Smooth muscle cell (in vitro differentiated cells): ENCODE measurements at regions not wholly inside any gene's neighbourhood (a gene's known extent, or its start where the extent isn't known, plus 50 kb on each side); places are given as distances from the start of the nearest gene placed in this dataset.

Experiments
- DNase-seq: peaks from one replicate; lab custom pipeline; 2025; ENCODE audit not compliant: unreplicated experiment; lab: John Stamatoyannopoulos, UW
- H2AFZ ChIP-seq: fragments of 200-600 bp; sonication (generic); 2 replicates; pipeline ENCODE4 v1.6.0; 2016; ENCODE audit warnings: antibody characterized with exemption, low read depth, mild to moderate bottlenecking
- H3F3A ChIP-seq: fragments of 200-600 bp; sonication (generic); 2 replicates; pipeline ENCODE4 v1.6.0; 2017; ENCODE audit warnings: antibody characterized with exemption, low read depth
- H3K27ac ChIP-seq: fragments of 200-600 bp; sonication (generic); 2 replicates; pipeline ENCODE4 v1.5.1; 2016; ENCODE audit warnings: low read depth, mild to moderate bottlenecking
- H3K27me3 ChIP-seq: fragments of 200-600 bp; sonication (generic); 2 replicates; pipeline ENCODE4 v1.6.1; 2016; ENCODE audit warnings: low read depth, mild to moderate bottlenecking
- H3K36me3 ChIP-seq: fragments of 200-600 bp; sonication (generic); 2 replicates; pipeline ENCODE4 v1.5.1; 2016; ENCODE audit warnings: low read depth
- H3K4me1 ChIP-seq: fragments of 200-600 bp; sonication (generic); 2 replicates; pipeline ENCODE4 v1.5.1; 2016; ENCODE audit warnings: low read depth
- H3K4me2 ChIP-seq: fragments of 200-600 bp; sonication (generic); 2 replicates; pipeline ENCODE4 v1.6.0; 2016; ENCODE audit warnings: mild to moderate bottlenecking
- H3K4me3 ChIP-seq: fragments of 200-600 bp; sonication (generic); 2 replicates; pipeline ENCODE4 v1.5.1; 2016; ENCODE audit warnings: mild to moderate bottlenecking
- H3K79me2 ChIP-seq: fragments of 200-600 bp; sonication (generic); 2 replicates; pipeline ENCODE4 v1.6.0; 2016; ENCODE audit warnings: low read depth, mild to moderate bottlenecking
- H3K9ac ChIP-seq: fragments of 200-600 bp; sonication (generic); 2 replicates; pipeline ENCODE4 v1.6.0; 2016; ENCODE audit warnings: low read depth
- H3K9me3 ChIP-seq: fragments of 200-600 bp; sonication (generic); replicated peaks from 2 replicates; pipeline ENCODE4 v1.5.1; 2016; ENCODE audit warnings: low read depth
- H4K20me1 ChIP-seq: fragments of 200-600 bp; sonication (generic); 2 replicates; pipeline ENCODE4 v1.6.0; 2016; ENCODE audit warnings: low read depth
- CTCF ChIP-seq: fragments of 200-600 bp; sonication (generic); IDR thresholded peaks from 2 replicates; pipeline ENCODE4 v1.5.1; 2017; ENCODE audit warnings: borderline replicate concordance, mild to moderate bottlenecking, antibody characterized with exemption; ENCODE audit not compliant: insufficient read depth, poor library complexity, severe bottlenecking
- WGBS: methylation state at CpG from one replicate; pipeline ENCODE4 v1.1.7; 2016; ENCODE audit warnings: low lambda C conversion rate; 5-methylcytosine and 5-hydroxymethylcytosine counted together

- no peak overlapping the region for H3K9ac ChIP-seq
- 87% methylated on average over 3 of the region's 3 CpGs for WGBS
- H3K9me3 ChIP-seq, result peaks cover 4% of the 10 kb centered on the region
- H3K4me3 ChIP-seq, result no peak overlapping the region
- no peak overlapping the region for H3K4me2 ChIP-seq
- no peaks in the 10 kb centered on the region for H3K79me2 ChIP-seq
- no peak overlapping the region for H3K27ac ChIP-seq
- H2AFZ ChIP-seq, result no peak overlapping the region
- no peaks in the 10 kb centered on the region for H3K36me3 ChIP-seq
- H3F3A ChIP-seq, result no peaks in the 10 kb centered on the region
- no peak for DNase-seq
- TF ChIP-seq CTCF, result no peak
- H3K4me1 ChIP-seq, result no peaks in the 10 kb centered on the region
- no peaks in the 10 kb centered on the region for H4K20me1 ChIP-seq
- H3K27me3 ChIP-seq, result no peaks in the 10 kb centered on the region
Observed at GRCh38 chr4:155478336-155478835, 101.6 kb upstream of the MAP9 start.

GRCh38 chr4:155474758-155475157 is 98.0 kb upstream of the MAP9 start:
- H3K27ac ChIP-seq, result no peak overlapping the region
- H3K27me3 ChIP-seq, result no peaks in the 10 kb centered on the region
- H3F3A ChIP-seq, result no peaks in the 10 kb centered on the region
- no peaks in the 10 kb centered on the region for H4K20me1 ChIP-seq
- no peaks in the 10 kb centered on the region for H3K36me3 ChIP-seq
- no peak for TF ChIP-seq CTCF
- no peak overlapping the region for H2AFZ ChIP-seq
- H3K4me1 ChIP-seq, result no peaks in the 10 kb centered on the region
- WGBS, result 94% methylated on average over 5 of the region's 5 CpGs
- peaks cover 4% of the 10 kb centered on the region for H3K9me3 ChIP-seq
- H3K9ac ChIP-seq, result no peak overlapping the region
- no peak overlapping the region for H3K4me2 ChIP-seq
- H3K4me3 ChIP-seq, result no peak overlapping the region
- H3K79me2 ChIP-seq, result no peaks in the 10 kb centered on the region
- DNase-seq, result no peak

- Histone ChIP-seq H3K27me3 (no peaks in the 10 kb centered on the region), H2AFZ (no peak overlapping the region), H3F3A (no peaks in the 10 kb centered on the region), H3K27ac (no peak overlapping the region), H3K4me2 (no peak overlapping the region), H3K4me3 (no peak overlapping the region), H3K36me3 (no peaks in the 10 kb centered on the region), H4K20me1 (no peaks in the 10 kb centered on the region), H3K79me2 (no peaks in the 10 kb centered on the region), H3K4me1 (no peaks in the 10 kb centered on the region), H3K9ac (no peak overlapping the region), H3K9me3 (peaks cover 4% of the 10 kb centered on the region)
- DNase-seq, result no peak
- WGBS, result 82% methylated on average over 3 of the region's 3 CpGs
- TF ChIP-seq CTCF, result no peak
Observed at GRCh38 chr4:155473420-155474095, 96.8 kb upstream of the MAP9 start.

GRCh38 chr4:155468282-155468681 is 91.5 kb upstream of the MAP9 start:
- no peaks in the 10 kb centered on the region for H3K4me1 ChIP-seq
- H4K20me1 ChIP-seq, result no peaks in the 10 kb centered on the region
- TF ChIP-seq CTCF, result no peak
- no peaks in the 10 kb centered on the region for H3K9me3 ChIP-seq
- H3K4me2 ChIP-seq, result no peak overlapping the region
- no peaks in the 10 kb centered on the region for H3K36me3 ChIP-seq
- H3K27ac ChIP-seq, result no peak overlapping the region
- 95% methylated on average over 1 of the region's 1 CpG for whole genome bisulfite sequencing
- no peak for DNase-seq
- H3K4me3 ChIP-seq, result no peak overlapping the region
- H2AFZ ChIP-seq, result no peak overlapping the region
- no peak overlapping the region for H3K9ac ChIP-seq
- no peaks in the 10 kb centered on the region for H3K27me3 ChIP-seq
- H3K79me2 ChIP-seq, result no peaks in the 10 kb centered on the region
- no peaks in the 10 kb centered on the region for H3F3A ChIP-seq
